HG02981 (cell line): ENCODE measurements at regions not wholly inside any gene's neighbourhood (a gene's known extent, or its start where the extent isn't known, plus 50 kb on each side); places are given as distances from the start of the nearest gene placed in this dataset.
"Not testable (repeated sequence)": the region's sequence is repeated elsewhere in the genome, so short reads cannot be mapped to it uniquely, and the experiment has no call there.

ENCODE experiments used
- ATAC-seq: cut with Tn5 transposase; IDR thresholded peaks from one replicate; pipeline ENCODE4 v1.9.1; 2021; ENCODE audit warnings: mild to moderate bottlenecking, moderate library complexity; ENCODE audit not compliant: unreplicated experiment

- no peak for ATAC-seq
Measured at GRCh38 chr18:60883587-60883986, 449.6 kb upstream of the CDH20 start.

- ATAC-seq: no peak
Measured at GRCh38 chr18:60888071-60888624, 445.1 kb upstream of the CDH20 start.

- no peak for ATAC-seq
Measured at GRCh38 chr18:60889442-60889841, 443.8 kb upstream of the CDH20 start.

- ATAC-seq: no peak
Measured at GRCh38 chr18:60891936-60892335, 441.3 kb upstream of the CDH20 start.

- no peak for ATAC-seq
Measured at GRCh38 chr18:60892441-60892840, 440.8 kb upstream of the CDH20 start.

- ATAC-seq: no peak
Measured at GRCh38 chr18:60892855-60893254, 440.4 kb upstream of the CDH20 start.

- ATAC-seq: no peak
Measured at GRCh38 chr18:60893355-60894097, 439.7 kb upstream of the CDH20 start.

- no peak for ATAC-seq
Measured at GRCh38 chr18:60894254-60894945, 438.8 kb upstream of the CDH20 start.

- ATAC-seq: no peak
Measured at GRCh38 chr18:60895181-60895580, 438.0 kb upstream of the CDH20 start.

- ATAC-seq: no peak
Measured at GRCh38 chr18:60898111-60898510, 435.1 kb upstream of the CDH20 start.

- ATAC-seq: no peak
Measured at GRCh38 chr18:60905699-60906098, 427.5 kb upstream of the CDH20 start.

- ATAC-seq: no peak
Measured at GRCh38 chr18:60910534-60910933, 422.7 kb upstream of the CDH20 start.

GRCh38 chr18:60911504-60911903 is 421.7 kb upstream of the CDH20 start:
- no peak for ATAC-seq

GRCh38 chr18:60915160-60915559 is 418.1 kb upstream of the CDH20 start:
- no peak for ATAC-seq

GRCh38 chr18:60918862-60919261 is 414.4 kb upstream of the CDH20 start:
- ATAC-seq: not testable (repeated sequence)

- no peak for ATAC-seq
Measured at GRCh38 chr18:60925892-60926291, 407.3 kb upstream of the CDH20 start.

- ATAC-seq: no peak
Measured at GRCh38 chr18:60929966-60930365, 403.3 kb upstream of the CDH20 start.

- no peak for ATAC-seq
Measured at GRCh38 chr18:60935041-60935910, 398.0 kb upstream of the CDH20 start.

- ATAC-seq: no peak
Measured at GRCh38 chr18:60936101-60936500, 397.1 kb upstream of the CDH20 start.

- no peak for ATAC-seq
Measured at GRCh38 chr18:60943297-60943696, 389.9 kb upstream of the CDH20 start.

GRCh38 chr18:60950634-60951033 is 382.6 kb upstream of the CDH20 start:
- ATAC-seq: no peak
